HL-60 (cell line): ENCODE measurements at regions not wholly inside any gene's neighbourhood (a gene's known extent, or its start where the extent isn't known, plus 50 kb on each side); places are given as distances from the start of the nearest gene placed in this dataset.
"Not testable (repeated sequence)": the region's sequence is repeated elsewhere in the genome, so short reads cannot be mapped to it uniquely, and the experiment has no call there.

ENCODE experiments used
- DNase-seq, 2 experiments: peaks; one replicate each; pipeline ENCODE4 v3.0.0-alpha.2; 2010 to 2020; ENCODE audit warnings: low read depth in 1 of 2, low spot score in 1 of 2
- H3K27ac ChIP-seq: fragments of 250-450 bp; sonication (Bioruptor Pico); replicated peaks from 2 replicates; pipeline ENCODE4 v1.5.1; 2020; ENCODE audit warnings: mild to moderate bottlenecking, moderate library complexity
- H3K27me3 ChIP-seq: fragments of 250-450 bp; sonication (Bioruptor Pico); 2 replicates; pipeline ENCODE4 v1.5.1; 2021; ENCODE audit warnings: mild to moderate bottlenecking, moderate library complexity; ENCODE audit not compliant: insufficient read depth, poor library complexity, severe bottlenecking
- H3K4me3 ChIP-seq: replicated peaks from 2 replicates; pipeline ENCODE4 v1.5.1; 2011; ENCODE audit warnings: mild to moderate bottlenecking, control low read depth, low read length; ENCODE audit not compliant: insufficient read depth
- CTCF ChIP-seq: IDR thresholded peaks from one replicate; pipeline ENCODE4 v1.5.1; 2011; ENCODE audit warnings: low read length, control low read depth, inconsistent platforms; ENCODE audit not compliant: insufficient read depth
- GABPA ChIP-seq: IDR thresholded peaks from 2 replicates; pipeline ENCODE4 v1.6.1; 2012; ENCODE audit warnings: low read depth
- POLR2AphosphoS5 ChIP-seq: IDR thresholded peaks from 2 replicates; pipeline ENCODE4 v1.6.1; 2012; ENCODE audit warnings: low read depth
- REST ChIP-seq: IDR thresholded peaks from 2 replicates; pipeline ENCODE4 v1.6.1; 2012; ENCODE audit warnings: low read depth; ENCODE audit not compliant: insufficient replicate concordance
- SPI1 ChIP-seq: IDR thresholded peaks from 2 replicates; pipeline ENCODE4 v1.6.1; 2012; ENCODE audit warnings: low read depth, mild to moderate bottlenecking, borderline replicate concordance

GRCh38 chr13:74730556-74731331 is 596.5 kb upstream of the KLF12 start:
- Histone ChIP-seq H3K27ac (no peak overlapping the region), H3K4me3 (no peak overlapping the region), H3K27me3 (no peaks in the 10 kb centered on the region)
- DNase-seq: no peak
- TF ChIP-seq POLR2AphosphoS5 (no peak), REST (no peak), GABPA (no peak), CTCF (no peak), SPI1 (no peak)

GRCh38 chr13:74726206-74726605 is 592.0 kb upstream of the KLF12 start:
- DNase-seq: no peak
- TF ChIP-seq POLR2AphosphoS5 (no peak), REST (no peak), CTCF (no peak), GABPA (no peak), SPI1 (no peak)

GRCh38 chr13:74718232-74718842 is 584.1 kb upstream of the KLF12 start:
- not testable (repeated sequence) for H3K27me3 ChIP-seq, H3K4me3 ChIP-seq, H3K27ac ChIP-seq, DNase-seq

More at GRCh38 chr13:74726206-74726605, 592.0 kb upstream of the KLF12 start:
- Histone ChIP-seq H3K27ac (no peak overlapping the region), H3K4me3 (no peak overlapping the region), H3K27me3 (peaks cover 2% of the 10 kb centered on the region)

GRCh38 chr13:74715718-74716117 is 581.5 kb upstream of the KLF12 start:
- no peak overlapping the region for H3K4me3 ChIP-seq
- DNase-seq: no peak
- no peaks in the 10 kb centered on the region for H3K27me3 ChIP-seq
- TF ChIP-seq GABPA: no peak
- TF ChIP-seq SPI1: no peak
- TF ChIP-seq REST: no peak
- no peak for TF ChIP-seq CTCF
- no peak for TF ChIP-seq POLR2AphosphoS5
- H3K27ac ChIP-seq: no peak overlapping the region
